HepG2 (cell line): ENCODE measurements at regions not wholly inside any gene's neighbourhood (a gene's known extent, or its start where the extent isn't known, plus 50 kb on each side); places are given as distances from the start of the nearest gene placed in this dataset.

Source experiments
- ATAC-seq: fragments of 200-7000 bp; cut with Tn5 transposase; 3 replicates; pipeline ENCODE4 v1.9.1; 2020; ENCODE audit warnings: mild to moderate bottlenecking, moderate library complexity
- BruUV-seq: library from RNA; stranded (reverse); fragments of 400-500 nt; replicated peaks from 2 replicates; lab custom pipeline; 2021; lab: Mats Ljungman, UMichigan
- CTCF ChIA-PET: fragments of 300-600 bp; formaldehyde crosslinking; extraction: SDS; loops from one replicate; lab custom pipeline; 2021; ENCODE audit warnings: low total read pairs, inconsistent platforms, low intra/inter-chr PET ratio; lab: Yijun Ruan, JAX
- POLR2A ChIA-PET: fragments of 350-600 bp; sonication (Branson Sonifier 250); formaldehyde crosslinking; loops from one replicate; lab custom pipeline; 2020; ENCODE audit warnings: antibody characterized with exemption, inconsistent platforms; lab: Yijun Ruan, JAX
- DNase-seq: peaks from one replicate; pipeline ENCODE4 v3.0.0-alpha.2; 2015; ENCODE audit warnings: low spot score
- FAIRE-seq: peaks from 3 replicates; lab custom pipeline; 2011; peaks lifted over from hg19 to GRCh38; lab: Jason Lieb, UNC
- H2AFZ ChIP-seq: one replicate; pipeline ENCODE4 v1.6.1; 2011; ENCODE audit warnings: low read length, inconsistent platforms
- H3K27ac ChIP-seq: fragments of 300-600 bp; 3 replicates; pipeline ENCODE4 v1.8.0; 2011; ENCODE audit warnings: mixed run types, mild to moderate bottlenecking, mixed read lengths, low read length, inconsistent platforms; ENCODE audit not compliant: insufficient read depth; ENCODE audit errors: extremely low read length
- H3K27me3 ChIP-seq, 2 experiments: fragments of 200-600 bp in 1 of 2; 2 replicates in 1 of 2; 3 replicates in 1 of 2; pipeline versions ENCODE4 v1.6.0 to v1.8.0; 2011; ENCODE audit warnings: low read length in 2 of 2, mild to moderate bottlenecking in 2 of 2, moderate library complexity in 2 of 2, inconsistent platforms in 1 of 2; ENCODE audit not compliant: insufficient read depth in 2 of 2, control insufficient read depth in 1 of 2
- H3K36me3 ChIP-seq, 2 experiments: fragments of 200-600 bp in 1 of 2; replicated peaks in 1 of 2; 2 replicates in 1 of 2; 3 replicates in 1 of 2; pipeline versions ENCODE4 v1.5.1 to v1.8.0; 2011; ENCODE audit warnings: low read length in 2 of 2, inconsistent platforms in 1 of 2; ENCODE audit not compliant: insufficient read depth in 2 of 2, control insufficient read depth in 1 of 2
- H3K4me1 ChIP-seq: 2 replicates; pipeline ENCODE4 v1.5.1; 2012; ENCODE audit warnings: low read length, inconsistent platforms; ENCODE audit not compliant: insufficient read depth
- H3K4me2 ChIP-seq: 2 replicates; pipeline ENCODE4 v1.6.0; 2011; ENCODE audit warnings: low read depth, low read length, inconsistent platforms
- H3K4me3 ChIP-seq, 3 experiments: fragments of 200-600 bp in 1 of 3; sonication (generic), shearing (Covaris generic) in 1 of 3; replicated peaks in 1 of 3; 2 replicates each; pipeline ENCODE4 v1.5.1; 2011 to 2016; ENCODE audit warnings: low read length in 3 of 3, inconsistent platforms in 2 of 3, low read depth in 2 of 3, mild to moderate bottlenecking in 2 of 3, control low read depth in 1 of 3, mixed read lengths in 1 of 3; ENCODE audit not compliant: insufficient read depth in 1 of 3
- H3K79me2 ChIP-seq: one replicate; pipeline ENCODE4 v1.6.1; 2011; ENCODE audit warnings: low read length, inconsistent platforms; ENCODE audit not compliant: insufficient read depth
- H3K9ac ChIP-seq: 2 replicates; pipeline ENCODE4 v1.6.0; 2011; ENCODE audit warnings: mild to moderate bottlenecking, low read depth, low read length, inconsistent platforms; ENCODE audit not compliant: insufficient read depth
- H3K9me3 ChIP-seq: 2 replicates; pipeline ENCODE4 v1.5.1; 2012; ENCODE audit warnings: mild to moderate bottlenecking, low read length
- H4K20me1 ChIP-seq: 2 replicates; pipeline ENCODE4 v1.6.0; 2011; ENCODE audit warnings: inconsistent platforms, mild to moderate bottlenecking, low read length, moderate library complexity; ENCODE audit not compliant: insufficient read depth
- CEBPZ ChIP-seq: IDR thresholded peaks from 2 replicates; pipeline ENCODE4 v1.6.1; 2012; ENCODE audit warnings: low read length, improper control_type of control experiment
- POLR2AphosphoS2 ChIP-seq: IDR thresholded peaks from 2 replicates; pipeline ENCODE4 v1.6.1; 2011; ENCODE audit warnings: low read depth, low read length, improper control_type of control experiment
- PRMT3 ChIP-seq: sonication (generic); formaldehyde crosslinking; IDR thresholded peaks from 2 replicates; pipeline ENCODE4 v1.8.1; 2022; ENCODE audit warnings: low read depth, mild to moderate bottlenecking, moderate library complexity, missing genetic modification reagents, borderline replicate concordance
- RARG ChIP-seq: sonication (generic); formaldehyde crosslinking; IDR thresholded peaks from 2 replicates; pipeline ENCODE4 v1.4.0; 2020; ENCODE audit warnings: low read depth, mild to moderate bottlenecking, missing genetic modification reagents
- ZNF383 ChIP-seq: sonication (generic); formaldehyde crosslinking; IDR thresholded peaks from 2 replicates; pipeline ENCODE4 v1.4.0; 2020; ENCODE audit warnings: missing genetic modification reagents, mild to moderate bottlenecking, borderline replicate concordance
- ZNF589 ChIP-seq: sonication (generic); formaldehyde crosslinking; conservative IDR thresholded peaks from 2 replicates; pipeline ENCODE4 v1.8.0; 2022; ENCODE audit warnings: mild to moderate bottlenecking, moderate library complexity, missing genetic modification reagents
- ZSCAN25 ChIP-seq: sonication (generic); formaldehyde crosslinking; IDR thresholded peaks from 2 replicates; pipeline ENCODE4 v1.8.0; 2022; ENCODE audit warnings: mild to moderate bottlenecking, missing genetic modification reagents
- WGBS: methylation state at CpG from one replicate; pipeline ENCODE4 v1.1.6; 2017; ENCODE audit warnings: low lambda C conversion rate; 5-methylcytosine and 5-hydroxymethylcytosine counted together
- in situ Hi-C: cut with HindIII; loops from 2 replicates; pipeline ENCODE4 v1.10.0; 2017; ENCODE audit warnings: low pct_unique_long_range_greater_than_20kb; ENCODE audit not compliant: extremely low pct_ligation_motif_present
- intact Hi-C: fragments of 100-400 bp; cut with micrococcal nuclease; formaldehyde crosslinking; loops from one replicate; pipeline ENCODE4 v1.10.0; 2022; ENCODE audit not compliant: unreplicated experiment

DNA sequence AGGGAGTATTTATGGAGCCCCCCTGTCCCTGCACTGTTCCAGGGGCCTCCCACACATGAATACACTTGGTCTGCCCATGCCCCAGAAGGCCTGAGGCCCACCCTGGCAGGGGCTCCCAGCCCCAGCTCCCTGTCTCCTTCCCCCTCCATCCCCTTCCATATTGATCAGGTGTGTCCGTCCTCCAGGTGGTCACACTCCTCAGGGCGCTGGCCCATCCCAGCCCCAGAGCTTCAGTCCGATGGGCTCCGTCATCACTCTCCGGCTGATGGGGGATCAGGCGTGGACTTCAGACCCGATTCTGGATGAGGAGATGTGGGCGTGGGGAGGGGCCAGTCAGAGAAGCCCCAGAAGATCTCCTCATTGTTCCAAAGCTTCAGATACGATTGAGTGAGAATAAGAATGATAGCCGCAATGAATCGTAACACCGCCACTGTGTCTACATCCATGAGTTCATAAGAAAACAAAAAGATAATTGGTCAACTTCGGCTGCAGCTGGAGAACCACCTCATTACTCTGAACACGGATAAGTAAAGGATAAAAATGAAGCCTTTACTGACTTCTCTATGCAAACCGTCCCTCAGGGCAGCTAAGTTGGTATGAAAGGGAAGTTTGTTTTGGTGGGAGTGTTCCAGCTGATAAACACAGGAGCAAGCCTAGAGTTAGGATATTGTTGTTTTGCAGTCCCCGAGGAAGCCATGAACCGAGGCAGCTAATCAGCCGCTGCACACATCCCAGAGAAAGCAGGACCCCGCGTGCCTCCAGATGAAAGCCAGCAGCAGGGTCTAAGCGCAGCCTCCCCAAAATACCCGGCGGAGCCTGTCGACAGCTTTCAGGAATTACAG lies 279.5 kb downstream of the NDUFA10 start:
- POLR2A ChIA-PET, result no interaction called here

GRCh38 chr2:239744706-239745340 lies 280.3 kb downstream of the NDUFA10 start:
- H4K20me1 ChIP-seq, result no peaks in the 10 kb centered on the region; the same call in 1 of the 2 replicates
- H3K4me2 ChIP-seq, result no peak overlapping the region
- H3K9ac ChIP-seq, result no peak overlapping the region
- 62% methylated on average over 7 of the region's 22 CpGs for WGBS
- ChIA-PET CTCF (no interaction called here), POLR2A (no interaction called here)
- in situ Hi-C loops, result no loop called here
- H3K36me3 ChIP-seq, result no peaks in the 10 kb centered on the region
- no peak overlapping the region for H3K27ac ChIP-seq
- ATAC-seq (no peak), DNase-seq (no peak), FAIRE-seq (no peak)
- BruUV-seq, result no TSS peak
- intact Hi-C loops, result no loop called here
- H2AFZ ChIP-seq, result no peak overlapping the region
- H3K79me2 ChIP-seq, result no peaks in the 10 kb centered on the region
- H3K4me1 ChIP-seq, result no peaks in the 10 kb centered on the region
- peaks cover 22 to 82% of the 10 kb centered on the region in 2 experiments; a peak in 4 of 5 replicates for H3K27me3 ChIP-seq
- H3K9me3 ChIP-seq, result no peaks in the 10 kb centered on the region
- H3K4me3 ChIP-seq, result no peak overlapping the region
- TF ChIP-seq ZNF589 (CRISPR knock-in tag) (no peak), CEBPZ (no peak), ZNF383 (no peak), RARG (CRISPR knock-in tag) (no peak), ZSCAN25 (no peak)

More for the DNA sequence above, 279.5 kb downstream of the NDUFA10 start:
- WGBS, result 37% methylated on average over 24 of the region's 24 CpGs
- H3K9ac ChIP-seq, result no peak overlapping the region
- CTCF ChIA-PET, result no interaction called here
- intact Hi-C loops, result no loop called here
- H3K36me3 ChIP-seq, result no peaks in the 10 kb centered on the region
- H3K27ac ChIP-seq, result no peak overlapping the region
- H2AFZ ChIP-seq, result no peak overlapping the region
- BruUV-seq, result no TSS peak
- in situ Hi-C loops, result no loop called here
- ATAC-seq (no peak), FAIRE-seq (no peak), DNase-seq (no peak)
- no peak overlapping the region for H3K4me2 ChIP-seq
- H3K9me3 ChIP-seq, result no peaks in the 10 kb centered on the region
- H4K20me1 ChIP-seq, result no peaks in the 10 kb centered on the region; the same call in 1 of the 2 replicates
- no peaks in the 10 kb centered on the region for H3K79me2 ChIP-seq
- no peak overlapping the region for H3K4me3 ChIP-seq
- TF ChIP-seq POLR2AphosphoS2, result no peak
- no peak for TF ChIP-seq PRMT3 (CRISPR knock-in tag)
- TF ChIP-seq, all 625 proteins: peak for 0
- Histone ChIP-seq H3K27me3 (peaks cover 25 to 88% of the 10 kb centered on the region in 2 experiments; a peak in 4 of 5 replicates), H3K4me1 (no peaks in the 10 kb centered on the region)
